ENCODE measurements at regions not wholly inside any gene's neighbourhood (a gene's known extent, or its start where the extent isn't known, plus 50 kb on each side); places are given as distances from the start of the nearest gene placed in this dataset.

DNA sequence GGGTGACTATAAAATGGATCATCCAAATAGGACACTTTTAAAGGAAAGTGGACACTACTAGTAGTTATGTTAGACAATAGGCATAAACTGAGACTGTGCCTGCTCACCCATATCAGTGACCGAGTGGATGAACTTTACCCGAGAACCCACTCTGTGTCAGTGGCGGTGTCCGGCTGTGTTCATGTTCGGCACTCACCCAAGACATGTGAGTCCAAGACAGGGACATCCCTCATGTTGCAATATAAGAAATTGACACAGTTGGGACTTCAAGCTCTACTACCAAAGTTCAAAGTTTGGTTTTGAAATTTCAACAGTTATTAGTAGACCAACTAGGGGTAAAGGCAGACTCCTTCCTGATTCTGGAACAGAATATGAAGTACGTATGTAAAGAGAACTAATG is 326.3 kb upstream of the TNP1 start:
- Histone ChIP-seq H3K4me1 (ENCODE audit: low read depth) (no peaks in the 10 kb centered on the region), H3K36me3 (no peaks in the 10 kb centered on the region), H3K27ac (no peak overlapping the region), H3K9me3 (ENCODE audit: low read depth) (no peaks in the 10 kb centered on the region), H3K27me3 (peaks cover 6% of the 10 kb centered on the region), H3K4me3 (no peak overlapping the region)
- no peak for DNase-seq (ENCODE audit: low read depth in 1 of 2, low spot score in 1 of 2)
- TF ChIP-seq, protein P1, sequence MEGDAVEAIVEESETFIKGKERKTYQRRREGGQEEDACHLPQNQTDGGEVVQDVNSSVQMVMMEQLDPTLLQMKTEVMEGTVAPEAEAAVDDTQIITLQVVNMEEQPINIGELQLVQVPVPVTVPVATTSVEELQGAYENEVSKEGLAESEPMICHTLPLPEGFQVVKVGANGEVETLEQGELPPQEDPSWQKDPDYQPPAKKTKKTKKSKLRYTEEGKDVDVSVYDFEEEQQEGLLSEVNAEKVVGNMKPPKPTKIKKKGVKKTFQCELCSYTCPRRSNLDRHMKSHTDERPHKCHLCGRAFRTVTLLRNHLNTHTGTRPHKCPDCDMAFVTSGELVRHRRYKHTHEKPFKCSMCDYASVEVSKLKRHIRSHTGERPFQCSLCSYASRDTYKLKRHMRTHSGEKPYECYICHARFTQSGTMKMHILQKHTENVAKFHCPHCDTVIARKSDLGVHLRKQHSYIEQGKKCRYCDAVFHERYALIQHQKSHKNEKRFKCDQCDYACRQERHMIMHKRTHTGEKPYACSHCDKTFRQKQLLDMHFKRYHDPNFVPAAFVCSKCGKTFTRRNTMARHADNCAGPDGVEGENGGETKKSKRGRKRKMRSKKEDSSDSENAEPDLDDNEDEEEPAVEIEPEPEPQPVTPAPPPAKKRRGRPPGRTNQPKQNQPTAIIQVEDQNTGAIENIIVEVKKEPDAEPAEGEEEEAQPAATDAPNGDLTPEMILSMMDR (IDR thresholded peaks at IDR 0.05; ENCODE audit: low read depth, low read length) = no peak

DNA sequence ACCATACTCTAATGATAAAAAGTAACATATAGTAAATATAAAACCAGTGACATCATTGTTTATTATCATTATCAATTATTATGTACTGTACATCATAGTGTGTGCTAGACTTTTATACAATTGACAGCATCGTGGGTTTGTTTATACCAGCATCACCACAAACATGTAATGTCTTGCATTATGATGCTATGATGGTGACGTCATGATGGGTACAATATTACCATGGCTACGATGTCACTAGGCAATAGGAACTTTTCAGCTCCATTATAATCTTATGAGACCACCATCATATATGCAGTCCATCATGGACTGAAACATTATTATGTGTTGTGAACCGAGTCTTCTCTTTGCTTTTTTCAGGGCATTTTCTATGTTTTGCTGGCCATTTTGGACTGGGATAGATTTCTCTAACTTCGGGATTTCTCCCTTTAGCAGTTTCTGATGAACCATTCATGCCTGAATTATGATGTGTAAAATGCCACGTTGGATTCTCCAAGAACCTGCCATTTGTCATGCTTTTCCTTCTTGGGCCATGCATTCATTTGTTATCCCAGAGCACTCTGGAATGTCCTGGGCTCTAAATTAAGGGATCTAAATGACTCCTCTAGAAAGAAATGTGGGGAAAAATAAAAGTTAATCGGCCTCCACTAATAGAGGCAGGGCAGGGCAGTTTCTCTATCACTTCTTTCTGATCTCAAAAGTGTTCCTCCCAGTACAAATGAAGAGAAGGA is 325.6 kb upstream of the TNP1 start:
- no peaks in the 10 kb centered on the region for H3K4me1 ChIP-seq (ENCODE audit: low read depth)
- no peak overlapping the region for H3K27ac ChIP-seq
- TF ChIP-seq, protein P1 (IDR thresholded peaks at IDR 0.05; ENCODE audit: low read depth, low read length) = no peak

DNA sequence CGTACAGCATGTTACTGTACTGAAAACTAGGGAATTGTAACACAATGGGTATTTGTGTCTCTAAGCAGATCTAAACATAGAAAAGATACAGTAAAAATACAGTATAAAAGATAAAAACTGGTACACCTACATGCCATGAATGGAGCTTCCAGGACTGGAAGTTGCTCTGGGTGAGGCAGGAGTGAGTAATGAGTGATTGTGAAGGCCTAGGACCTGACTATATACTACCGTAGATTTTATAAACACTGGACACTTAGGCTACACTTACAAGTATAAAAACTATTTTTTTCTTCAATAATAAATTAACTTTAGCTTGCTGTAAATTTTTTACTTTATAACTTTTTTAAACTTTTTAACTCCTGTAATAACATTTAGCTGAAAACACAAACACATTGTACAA is 324.4 kb upstream of the TNP1 start:
- TF ChIP-seq, protein P1 (IDR thresholded peaks at IDR 0.05; ENCODE audit: low read depth, low read length) = no peak
- H3K9me3 ChIP-seq (ENCODE audit: low read depth) = no peaks in the 10 kb centered on the region

More for the DNA sequence above, 325.6 kb upstream of the TNP1 start:
- Histone ChIP-seq H3K9me3 (ENCODE audit: low read depth) (no peaks in the 10 kb centered on the region), H3K36me3 (no peaks in the 10 kb centered on the region), H3K27me3 (peaks cover 6% of the 10 kb centered on the region), H3K4me3 (no peak overlapping the region)
- DNase-seq (ENCODE audit: low read depth in 1 of 2, low spot score in 1 of 2) = no peak

DNA sequence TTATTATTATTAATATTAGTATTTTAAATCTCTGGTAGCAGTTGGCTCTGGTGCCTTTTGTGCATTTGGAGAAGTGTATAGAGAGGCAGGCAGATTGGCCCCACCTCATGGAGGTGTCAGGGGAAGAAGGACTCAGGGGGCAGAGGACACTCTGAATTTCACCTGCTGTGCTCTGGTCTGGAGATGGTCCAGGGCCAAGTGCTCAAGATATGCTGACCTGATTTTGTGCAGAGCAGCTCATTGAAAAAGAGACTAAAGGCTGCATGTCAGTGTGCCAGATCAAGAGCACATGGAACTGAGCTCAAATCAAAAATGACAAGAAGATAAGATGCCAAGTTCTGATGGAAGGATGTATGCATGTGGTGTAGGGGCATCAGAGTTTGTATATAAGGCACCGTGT is 323.6 kb upstream of the TNP1 start:
- H3K36me3 ChIP-seq = no peaks in the 10 kb centered on the region
- no peak for DNase-seq (ENCODE audit: low read depth in 1 of 2, low spot score in 1 of 2)
- no peaks in the 10 kb centered on the region for H3K4me1 ChIP-seq (ENCODE audit: low read depth)
- H3K27me3 ChIP-seq = peaks cover 3% of the 10 kb centered on the region
- H3K4me3 ChIP-seq = no peak overlapping the region
- no peak overlapping the region for H3K27ac ChIP-seq
- TF ChIP-seq, protein P1 (IDR thresholded peaks at IDR 0.05; ENCODE audit: low read depth, low read length) = no peak
- H3K9me3 ChIP-seq (ENCODE audit: low read depth) = no peaks in the 10 kb centered on the region

More for the DNA sequence above, 324.4 kb upstream of the TNP1 start:
- Histone ChIP-seq H3K27ac (no peak overlapping the region), H3K4me1 (ENCODE audit: low read depth) (no peaks in the 10 kb centered on the region), H3K4me3 (no peak overlapping the region), H3K27me3 (peaks cover 6% of the 10 kb centered on the region), H3K36me3 (no peaks in the 10 kb centered on the region)
- DNase-seq (ENCODE audit: low read depth in 1 of 2, low spot score in 1 of 2) = no peak

DNA sequence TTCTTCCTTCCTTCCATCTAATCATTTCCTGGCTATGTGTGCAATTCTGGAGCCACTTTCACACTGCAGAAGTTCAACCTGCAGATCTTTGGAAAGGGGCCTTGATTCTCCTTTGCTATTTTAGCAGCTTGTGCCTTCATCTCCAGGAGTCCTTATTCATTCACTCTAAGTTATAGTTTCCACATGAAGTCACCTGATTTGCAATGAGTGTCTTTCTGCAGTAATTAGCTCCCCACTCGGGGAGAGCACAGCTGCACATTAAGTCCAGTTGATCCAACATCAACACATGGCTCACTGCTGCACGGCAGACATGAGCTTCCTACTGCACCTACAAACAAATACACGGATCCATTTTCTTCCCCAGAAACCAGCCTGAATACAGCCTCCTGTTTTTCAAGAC is 323.1 kb upstream of the TNP1 start:
- no peak for DNase-seq (ENCODE audit: low read depth in 1 of 2, low spot score in 1 of 2)
- Histone ChIP-seq H3K4me1 (ENCODE audit: low read depth) (no peaks in the 10 kb centered on the region), H3K27me3 (peaks cover 3% of the 10 kb centered on the region), H3K9me3 (ENCODE audit: low read depth) (peaks cover 3% of the 10 kb centered on the region), H3K4me3 (no peak overlapping the region), H3K27ac (no peak overlapping the region), H3K36me3 (no peaks in the 10 kb centered on the region)
- TF ChIP-seq, protein P1 (IDR thresholded peaks at IDR 0.05; ENCODE audit: low read depth, low read length) = no peak
